Transverse colon (tissue), 4 donors: ENCODE measurements at regions not wholly inside any gene's neighbourhood (a gene's known extent, or its start where the extent isn't known, plus 50 kb on each side); places are given as distances from the start of the nearest gene placed in this dataset.

Experiments used
- DNase-seq: peaks from one replicate; pipeline ENCODE4 v3.0.0-alpha.2; 2019
- H3K27ac ChIP-seq, 4 donors: fragments of 200-600 bp; sonication (generic); 2 replicates each; pipeline ENCODE4 v1.5.1; 2016 to 2018; ENCODE audit warnings: inconsistent platforms in 4 of 4
- H3K27me3 ChIP-seq: fragments of 200-600 bp; sonication (generic); 2 replicates; pipeline ENCODE4 v1.5.1; 2017; ENCODE audit warnings: inconsistent platforms
- H3K36me3 ChIP-seq, 4 donors: fragments of 200-600 bp; sonication (generic); 2 replicates each; pipeline ENCODE4 v1.5.1; 2017 to 2019; ENCODE audit warnings: inconsistent platforms in 4 of 4
- H3K4me1 ChIP-seq, 4 donors: fragments of 200-600 bp; sonication (generic); 2 replicates each; pipeline ENCODE4 v1.5.1; 2017 to 2020; ENCODE audit warnings: inconsistent platforms in 4 of 4
- H3K4me3 ChIP-seq, 4 donors: fragments of 200-600 bp; sonication (generic); 1 replicate in 1 of 4; 2 replicates in 3 of 4; pipeline versions ENCODE4 v1.5.1 to v1.6.1; 2017 to 2019; ENCODE audit warnings: inconsistent platforms in 4 of 4
- H3K9me3 ChIP-seq, 2 donors: fragments of 200-600 bp; sonication (generic); 2 replicates each; pipeline ENCODE4 v1.5.1; 2017 to 2019; ENCODE audit warnings: inconsistent platforms in 2 of 2
- EP300 ChIP-seq: sonication (generic); formaldehyde crosslinking; IDR thresholded peaks from one replicate; pipeline ENCODE4 v1.6.1; 2017; ENCODE audit warnings: antibody characterized with exemption, low read depth
- POLR2A ChIP-seq: fragments of 450-650 bp; IDR thresholded peaks from one replicate; pipeline ENCODE4 v1.6.1; 2016; ENCODE audit warnings: antibody characterized with exemption, mild to moderate bottlenecking, moderate library complexity
- POLR2AphosphoS5 ChIP-seq, 3 donors: sonication (generic); formaldehyde crosslinking; IDR thresholded peaks; one replicate each; pipeline ENCODE4 v1.6.1; 2016; ENCODE audit warnings: antibody characterized with exemption in 3 of 3
- WGBS, 2 donors: methylation state at CpG; one replicate each; pipeline ENCODE4 v1.1.5; 2018; ENCODE audit warnings: low coverage in 1 of 2; 5-methylcytosine and 5-hydroxymethylcytosine counted together
- in situ Hi-C, 4 donors: fragments of 200-750 bp; cut with MboI; loops; one replicate each; pipeline versions ENCODE4 v1.15.0 to v1.15.1; 2017; ENCODE audit warnings: low sequenced_read_pairs in 3 of 4, low pct_ligation_motif_present in 1 of 4, low pct_unique_long_range_greater_than_20kb in 1 of 4
- intact Hi-C: fragments of 100-400 bp; cut with DNase I; formaldehyde crosslinking; loops from one replicate; pipeline ENCODE4 v1.15.1; 2023; ENCODE audit warnings: low total_unique reads
- TF ChIP-seq, protein P1 (sequence below), 5 experiments: fragments of 200-600 bp in 3 of 5; fragments of 450-650 bp in 2 of 5; sonication (generic) in 3 of 5; IDR thresholded peaks; 1 replicate in 2 of 5; 2 replicates in 3 of 5; pipeline ENCODE4 v1.5.1; 2016 to 2017; ENCODE audit warnings: antibody characterized with exemption in 5 of 5, inconsistent platforms in 3 of 5, mild to moderate bottlenecking in 2 of 5, moderate library complexity in 1 of 5

GRCh38 chr13:81199956-81200355 lies 859.0 kb upstream of the SPRY2 start:
- Histone ChIP-seq H3K4me3 (no peak overlapping the region), H3K27ac (no peak overlapping the region), H3K27me3 (no peaks in the 10 kb centered on the region), H3K4me1 (peaks cover 0 to 12% (median 0%) of the 10 kb centered on the region in 4 donors), H3K36me3 (no peaks in the 10 kb centered on the region), H3K9me3 (no peaks in the 10 kb centered on the region)
- WGBS, 2 donors: 43 to 65% methylated on average over 4 of the region's 4 CpGs
- intact Hi-C loops: no loop called here
- in situ Hi-C loops: no loop called here
- TF ChIP-seq EP300 (no peak), POLR2A (no peak)
- DNase-seq: no peak

DNA sequence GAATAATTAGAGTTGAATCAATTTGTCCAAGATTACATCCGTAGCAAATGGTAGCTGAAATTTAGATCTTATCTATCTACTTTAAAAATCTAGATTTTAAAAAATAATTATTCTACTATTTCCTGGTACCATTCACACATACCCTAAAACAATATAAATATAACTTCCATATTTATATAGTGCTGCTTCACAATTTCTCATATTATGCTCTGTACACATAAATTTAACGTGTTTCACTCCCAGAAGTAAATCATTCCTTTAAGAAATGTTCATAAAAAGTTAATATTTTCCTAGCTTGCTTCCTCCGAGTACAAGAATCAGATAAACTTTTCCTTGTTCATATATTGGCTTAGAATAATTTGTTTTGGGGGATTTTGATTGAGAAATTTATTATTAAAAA lies 857.0 kb upstream of the SPRY2 start:
- in situ Hi-C loops: no loop called here
- TF ChIP-seq EP300 (no peak), POLR2AphosphoS5 (IDR thresholded peaks at IDR 0.05) (no peak), POLR2A (no peak)
- TF ChIP-seq, protein P1, sequence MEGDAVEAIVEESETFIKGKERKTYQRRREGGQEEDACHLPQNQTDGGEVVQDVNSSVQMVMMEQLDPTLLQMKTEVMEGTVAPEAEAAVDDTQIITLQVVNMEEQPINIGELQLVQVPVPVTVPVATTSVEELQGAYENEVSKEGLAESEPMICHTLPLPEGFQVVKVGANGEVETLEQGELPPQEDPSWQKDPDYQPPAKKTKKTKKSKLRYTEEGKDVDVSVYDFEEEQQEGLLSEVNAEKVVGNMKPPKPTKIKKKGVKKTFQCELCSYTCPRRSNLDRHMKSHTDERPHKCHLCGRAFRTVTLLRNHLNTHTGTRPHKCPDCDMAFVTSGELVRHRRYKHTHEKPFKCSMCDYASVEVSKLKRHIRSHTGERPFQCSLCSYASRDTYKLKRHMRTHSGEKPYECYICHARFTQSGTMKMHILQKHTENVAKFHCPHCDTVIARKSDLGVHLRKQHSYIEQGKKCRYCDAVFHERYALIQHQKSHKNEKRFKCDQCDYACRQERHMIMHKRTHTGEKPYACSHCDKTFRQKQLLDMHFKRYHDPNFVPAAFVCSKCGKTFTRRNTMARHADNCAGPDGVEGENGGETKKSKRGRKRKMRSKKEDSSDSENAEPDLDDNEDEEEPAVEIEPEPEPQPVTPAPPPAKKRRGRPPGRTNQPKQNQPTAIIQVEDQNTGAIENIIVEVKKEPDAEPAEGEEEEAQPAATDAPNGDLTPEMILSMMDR (IDR thresholded peaks at IDR 0.05): no peak
- H3K36me3 ChIP-seq: no peaks in the 10 kb centered on the region
- 44 to 66% methylated on average over 3 of the region's 3 CpGs for WGBS, 2 donors
- intact Hi-C loops: no loop called here
- H3K9me3 ChIP-seq: peaks cover 0 to 3% of the 10 kb centered on the region in 2 donors
- H3K27me3 ChIP-seq: no peaks in the 10 kb centered on the region
- H3K4me1 ChIP-seq: peaks cover 0 to 12% (median 0%) of the 10 kb centered on the region in 4 donors
- no peak overlapping the region for H3K4me3 ChIP-seq
- no peak for DNase-seq
- no peak overlapping the region for H3K27ac ChIP-seq

- H3K4me3 ChIP-seq: no peak overlapping the region
- intact Hi-C loops (no loop called here), in situ Hi-C loops (no loop called here)
- peaks cover 0 to 3% of the 10 kb centered on the region in 2 donors for H3K9me3 ChIP-seq
- 29 to 44% methylated on average over 1 of the region's 1 CpG for WGBS, 2 donors
- TF ChIP-seq, protein P1 (IDR thresholded peaks at IDR 0.05): no peak
- TF ChIP-seq POLR2A: no peak
- no peak for TF ChIP-seq EP300
- no peak for TF ChIP-seq POLR2AphosphoS5 (IDR thresholded peaks at IDR 0.05)
- H3K4me1 ChIP-seq: peaks cover 0 to 12% (median 0%) of the 10 kb centered on the region in 4 donors
- H3K27ac ChIP-seq: no peak overlapping the region
- no peaks in the 10 kb centered on the region for H3K36me3 ChIP-seq
- H3K27me3 ChIP-seq: no peaks in the 10 kb centered on the region
- DNase-seq: no peak
Observed at GRCh38 chr13:81197483-81197882, 856.6 kb upstream of the SPRY2 start.

- H3K9me3 ChIP-seq: peaks cover 0 to 3% of the 10 kb centered on the region in 2 donors
- in situ Hi-C loops: no loop called here
- H3K27me3 ChIP-seq: no peaks in the 10 kb centered on the region
- H3K4me1 ChIP-seq: peaks cover 0 to 12% (median 0%) of the 10 kb centered on the region in 4 donors
- H3K27ac ChIP-seq: no peak overlapping the region
- DNase-seq: no peak
- intact Hi-C loops: no loop called here
- no peak overlapping the region for H3K4me3 ChIP-seq
- TF ChIP-seq POLR2AphosphoS5 (IDR thresholded peaks at IDR 0.05): no peak
- TF ChIP-seq POLR2A: no peak
- TF ChIP-seq, protein P1 (IDR thresholded peaks at IDR 0.05): no peak
- TF ChIP-seq EP300: no peak
- H3K36me3 ChIP-seq: no peaks in the 10 kb centered on the region
Observed at GRCh38 chr13:81194362-81194761, 853.4 kb upstream of the SPRY2 start.

DNA sequence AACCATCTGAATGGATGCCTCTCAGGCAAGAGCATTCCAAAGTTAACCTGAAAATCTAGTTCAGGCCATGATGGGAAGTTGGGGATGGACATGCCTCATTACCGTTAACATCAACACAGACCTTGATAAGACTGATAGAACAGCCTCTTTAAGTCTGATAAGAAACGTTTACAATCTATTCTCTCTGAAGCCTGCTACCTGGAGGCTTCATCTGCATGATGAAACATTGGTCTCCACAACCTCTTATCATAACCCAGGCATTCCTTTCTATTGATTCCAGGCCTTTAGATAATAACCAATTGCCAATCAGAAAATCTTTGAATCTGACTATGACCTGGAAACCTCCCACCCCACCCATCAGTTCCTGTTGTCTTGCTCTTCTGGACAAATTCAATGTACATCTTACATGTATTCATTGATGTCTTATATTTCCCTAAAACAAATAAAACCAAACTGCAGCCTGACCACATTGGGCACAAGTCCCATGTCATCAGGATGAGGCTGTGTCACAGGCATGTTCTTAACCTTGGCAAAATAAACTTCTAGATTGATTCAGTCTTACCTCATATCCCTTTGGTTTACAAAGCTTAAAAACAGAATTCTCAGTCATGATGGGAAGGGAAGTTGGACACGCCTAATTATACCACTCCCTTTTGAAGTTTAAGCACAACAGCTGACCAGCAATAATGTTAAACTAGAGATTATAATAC lies 843.8 kb upstream of the SPRY2 start:
- DNase-seq: no peak
- in situ Hi-C loops (no loop called here), intact Hi-C loops (no loop called here)
- 69 to 90% methylated on average over 2 to 3 of the region's 3 CpGs for WGBS, 2 donors
- no peak for TF ChIP-seq POLR2AphosphoS5 (IDR thresholded peaks at IDR 0.05)
- TF ChIP-seq EP300: no peak
- TF ChIP-seq, protein P1 (IDR thresholded peaks at IDR 0.05): no peak
- no peak for TF ChIP-seq POLR2A
- Histone ChIP-seq H3K4me1 (no peaks in the 10 kb centered on the region), H3K27ac (no peak overlapping the region), H3K9me3 (no peaks in the 10 kb centered on the region), H3K27me3 (no peaks in the 10 kb centered on the region), H3K4me3 (no peak overlapping the region), H3K36me3 (no peaks in the 10 kb centered on the region)
